ENCODE measurements at regions not wholly inside any gene's neighbourhood (a gene's known extent, or its start where the extent isn't known, plus 50 kb on each side); places are given as distances from the start of the nearest gene placed in this dataset.
"Not testable (repeated sequence)": the region's sequence is repeated elsewhere in the genome, so short reads cannot be mapped to it uniquely, and the experiment has no call there.

GRCh38 chr16:10277597-10277996, 95.4 kb upstream of the GRIN2A start:
- Histone ChIP-seq H3K27me3 (no peaks in the 10 kb centered on the region), H3K36me3 (no peaks in the 10 kb centered on the region), H3K9me3 (no peaks in the 10 kb centered on the region), H3K27ac (no peak overlapping the region), H3K4me3 (no peak overlapping the region), H3K4me1 (no peaks in the 10 kb centered on the region)
- no peak for ATAC-seq
- TF ChIP-seq CTCF (IDR thresholded peaks at IDR 0.05) = no peak
- no peak for DNase-seq
- intact Hi-C loops (cut with DNase I) = no loop called here

GRCh38 chr16:10280262-10281170, 98.3 kb upstream of the GRIN2A start:
- H3K36me3 ChIP-seq = no peaks in the 10 kb centered on the region
- no peaks in the 10 kb centered on the region for H3K27me3 ChIP-seq
- ATAC-seq (no peak), DNase-seq (no peak)
- intact Hi-C loops (cut with DNase I) = no loop called here
- no peaks in the 10 kb centered on the region for H3K9me3 ChIP-seq
- TF ChIP-seq CTCF (IDR thresholded peaks at IDR 0.05) = no peak
- H3K27ac ChIP-seq = no peak overlapping the region
- no peak overlapping the region for H3K4me3 ChIP-seq
- no peaks in the 10 kb centered on the region for H3K4me1 ChIP-seq

- no peak for DNase-seq
- intact Hi-C loops (cut with DNase I) = no loop called here
- Histone ChIP-seq H3K4me3 (no peak overlapping the region), H3K9me3 (no peaks in the 10 kb centered on the region), H3K27ac (no peak overlapping the region), H3K27me3 (no peaks in the 10 kb centered on the region), H3K4me1 (no peaks in the 10 kb centered on the region), H3K36me3 (no peaks in the 10 kb centered on the region)
- TF ChIP-seq CTCF (IDR thresholded peaks at IDR 0.05) = no peak
- ATAC-seq = no peak
Observed at GRCh38 chr16:10282367-10282766, 100.1 kb upstream of the GRIN2A start.

GRCh38 chr16:10283246-10283645, 101.0 kb upstream of the GRIN2A start:
- H3K4me1 ChIP-seq; H3K4me3 ChIP-seq; H3K27ac ChIP-seq; ATAC-seq; H3K36me3 ChIP-seq; H3K9me3 ChIP-seq; DNase-seq; intact Hi-C loops (cut with DNase I); H3K27me3 ChIP-seq: not testable (repeated sequence)

GRCh38 chr16:10290467-10291105, 95.3 kb upstream of the ATF7IP2 start:
- DNase-seq; H3K27ac ChIP-seq; H3K27me3 ChIP-seq; H3K4me1 ChIP-seq; intact Hi-C loops (cut with DNase I); H3K4me3 ChIP-seq; ATAC-seq; H3K9me3 ChIP-seq; H3K36me3 ChIP-seq: not testable (repeated sequence)

GRCh38 chr16:10292197-10292596, 93.7 kb upstream of the ATF7IP2 start:
- ATAC-seq; H3K36me3 ChIP-seq; H3K4me1 ChIP-seq; H3K9me3 ChIP-seq; H3K4me3 ChIP-seq; intact Hi-C loops (cut with DNase I); H3K27ac ChIP-seq; DNase-seq; H3K27me3 ChIP-seq: not testable (repeated sequence)

- ATAC-seq; H3K36me3 ChIP-seq; H3K27ac ChIP-seq; DNase-seq; H3K27me3 ChIP-seq; H3K4me1 ChIP-seq; H3K9me3 ChIP-seq; H3K4me3 ChIP-seq; intact Hi-C loops (cut with DNase I): not testable (repeated sequence)
Observed at GRCh38 chr16:10292976-10293375, 92.9 kb upstream of the ATF7IP2 start.

GRCh38 chr16:10294153-10294552, 91.7 kb upstream of the ATF7IP2 start:
- intact Hi-C loops (cut with DNase I); DNase-seq; H3K4me3 ChIP-seq; H3K27ac ChIP-seq; H3K36me3 ChIP-seq; H3K27me3 ChIP-seq; H3K9me3 ChIP-seq; H3K4me1 ChIP-seq; ATAC-seq: not testable (repeated sequence)
